ENCODE measurements at regions not wholly inside any gene's neighbourhood (a gene's known extent, or its start where the extent isn't known, plus 50 kb on each side); places are given as distances from the start of the nearest gene placed in this dataset.

DNA sequence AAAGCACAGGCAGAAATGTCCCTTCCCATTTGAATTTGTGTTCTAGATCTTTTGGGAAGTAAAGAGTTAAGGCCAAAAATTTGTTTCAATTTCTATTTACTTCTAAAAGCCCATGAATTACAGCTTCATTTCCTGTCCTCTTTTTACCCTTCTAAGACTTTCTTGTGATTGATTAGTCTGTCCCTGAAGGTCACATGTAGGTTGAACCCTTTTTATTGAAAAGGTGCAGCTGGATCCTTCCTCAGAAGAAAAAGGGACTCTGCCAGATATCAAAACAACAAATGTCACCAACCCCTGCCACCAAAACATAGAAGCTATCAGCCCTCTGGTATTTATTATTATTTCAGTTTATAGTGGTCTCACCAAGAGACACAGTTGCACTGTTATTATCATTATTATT lies 424.9 kb upstream of the DPP6 start:
- intact Hi-C loops (cut with micrococcal nuclease) (no loop called here), dilution Hi-C loops (cut with HindIII; ENCODE audit: low sequenced_read_pairs, unreplicated experiment) (no loop called here), in situ Hi-C loops (cut with MboI; ENCODE audit: low sequenced_read_pairs) (no loop called here)
- no peak overlapping the region for H3K56ac ChIP-seq (ENCODE audit: extremely low read depth, insufficient read depth, low read length)
- no peak for DNase-seq
- no peaks in the 10 kb centered on the region for H4K20me1 ChIP-seq (ENCODE audit: insufficient read depth, low read length)
- H3K4me2 ChIP-seq (ENCODE audit: low read depth, low read length), result no peak overlapping the region
- ATAC-seq (ENCODE audit: low read depth), result no peak
- no peak overlapping the region for H4K8ac ChIP-seq (ENCODE audit: low read depth in 2 of 2, low read length in 2 of 2)
- no peak overlapping the region for H3K14ac ChIP-seq (replicated peaks; ENCODE audit: low read depth, low read length)
- no peaks in the 10 kb centered on the region for H3K36me3 ChIP-seq (ENCODE audit: control insufficient read depth, insufficient read depth, low read length)
- TF ChIP-seq, protein P1, sequence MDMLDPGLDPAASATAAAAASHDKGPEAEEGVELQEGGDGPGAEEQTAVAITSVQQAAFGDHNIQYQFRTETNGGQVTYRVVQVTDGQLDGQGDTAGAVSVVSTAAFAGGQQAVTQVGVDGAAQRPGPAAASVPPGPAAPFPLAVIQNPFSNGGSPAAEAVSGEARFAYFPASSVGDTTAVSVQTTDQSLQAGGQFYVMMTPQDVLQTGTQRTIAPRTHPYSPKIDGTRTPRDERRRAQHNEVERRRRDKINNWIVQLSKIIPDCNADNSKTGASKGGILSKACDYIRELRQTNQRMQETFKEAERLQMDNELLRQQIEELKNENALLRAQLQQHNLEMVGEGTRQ (IDR thresholded peaks at IDR 0.05; ENCODE audit: low read depth, low read length), result no peak
- TF ChIP-seq CEBPB (IDR thresholded peaks at IDR 0.05; ENCODE audit: low read depth, low read length), result no peak
- TF ChIP-seq RFX5 (IDR thresholded peaks at IDR 0.05; ENCODE audit: low read depth, low read length), result no peak
- TF ChIP-seq BHLHE40 (IDR thresholded peaks at IDR 0.05; ENCODE audit: low read depth, low read length), result no peak
- TF ChIP-seq MAZ (IDR thresholded peaks at IDR 0.05; ENCODE audit: borderline replicate concordance, low read depth, low read length), result no peak
- no peak for TF ChIP-seq FOS (IDR thresholded peaks at IDR 0.05; ENCODE audit: low read depth, low read length)
- no peak for TF ChIP-seq MXI1 (IDR thresholded peaks at IDR 0.05; ENCODE audit: borderline replicate concordance, low read depth, low read length)
- TF ChIP-seq MAFK (IDR thresholded peaks at IDR 0.05; ENCODE audit: low read depth, low read length), result no peak
- no peak for TF ChIP-seq RCOR1 (IDR thresholded peaks at IDR 0.05; ENCODE audit: insufficient replicate concordance, low read length)
- TF ChIP-seq, protein P2, sequence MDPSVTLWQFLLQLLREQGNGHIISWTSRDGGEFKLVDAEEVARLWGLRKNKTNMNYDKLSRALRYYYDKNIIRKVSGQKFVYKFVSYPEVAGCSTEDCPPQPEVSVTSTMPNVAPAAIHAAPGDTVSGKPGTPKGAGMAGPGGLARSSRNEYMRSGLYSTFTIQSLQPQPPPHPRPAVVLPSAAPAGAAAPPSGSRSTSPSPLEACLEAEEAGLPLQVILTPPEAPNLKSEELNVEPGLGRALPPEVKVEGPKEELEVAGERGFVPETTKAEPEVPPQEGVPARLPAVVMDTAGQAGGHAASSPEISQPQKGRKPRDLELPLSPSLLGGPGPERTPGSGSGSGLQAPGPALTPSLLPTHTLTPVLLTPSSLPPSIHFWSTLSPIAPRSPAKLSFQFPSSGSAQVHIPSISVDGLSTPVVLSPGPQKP (IDR thresholded peaks at IDR 0.05; ENCODE audit: borderline replicate concordance, low read depth, low read length), result no peak
- TF ChIP-seq NFE2L2 (IDR thresholded peaks at IDR 0.05; ENCODE audit: low read depth, low read length), result no peak
- TF ChIP-seq RAD21 (IDR thresholded peaks at IDR 0.05; ENCODE audit: low read length), result no peak
- TF ChIP-seq, protein P3, sequence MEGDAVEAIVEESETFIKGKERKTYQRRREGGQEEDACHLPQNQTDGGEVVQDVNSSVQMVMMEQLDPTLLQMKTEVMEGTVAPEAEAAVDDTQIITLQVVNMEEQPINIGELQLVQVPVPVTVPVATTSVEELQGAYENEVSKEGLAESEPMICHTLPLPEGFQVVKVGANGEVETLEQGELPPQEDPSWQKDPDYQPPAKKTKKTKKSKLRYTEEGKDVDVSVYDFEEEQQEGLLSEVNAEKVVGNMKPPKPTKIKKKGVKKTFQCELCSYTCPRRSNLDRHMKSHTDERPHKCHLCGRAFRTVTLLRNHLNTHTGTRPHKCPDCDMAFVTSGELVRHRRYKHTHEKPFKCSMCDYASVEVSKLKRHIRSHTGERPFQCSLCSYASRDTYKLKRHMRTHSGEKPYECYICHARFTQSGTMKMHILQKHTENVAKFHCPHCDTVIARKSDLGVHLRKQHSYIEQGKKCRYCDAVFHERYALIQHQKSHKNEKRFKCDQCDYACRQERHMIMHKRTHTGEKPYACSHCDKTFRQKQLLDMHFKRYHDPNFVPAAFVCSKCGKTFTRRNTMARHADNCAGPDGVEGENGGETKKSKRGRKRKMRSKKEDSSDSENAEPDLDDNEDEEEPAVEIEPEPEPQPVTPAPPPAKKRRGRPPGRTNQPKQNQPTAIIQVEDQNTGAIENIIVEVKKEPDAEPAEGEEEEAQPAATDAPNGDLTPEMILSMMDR (conservative IDR thresholded peaks at IDR 0.05; ENCODE audit: low read depth, low read length), result no peak
- no peak for TF ChIP-seq CHD1 (IDR thresholded peaks at IDR 0.05; ENCODE audit: low read depth, low read length)
- TF ChIP-seq SMC3 (IDR thresholded peaks at IDR 0.05; ENCODE audit: low read depth, low read length), result no peak
- TF ChIP-seq POLR2A (IDR thresholded peaks at IDR 0.05; ENCODE audit: low read depth, low read length), result no peak
- H2AK5ac ChIP-seq (ENCODE audit: low read depth, low read length), result no peak overlapping the region
- no peak overlapping the region for H3K9ac ChIP-seq (ENCODE audit: low read depth, low read length)
- H2AK9ac ChIP-seq (replicated peaks; ENCODE audit: low read depth, low read length, poor library complexity), result no peak overlapping the region
- no peaks in the 10 kb centered on the region for H3K4me1 ChIP-seq (ENCODE audit: control insufficient read depth, insufficient read depth, low read length)
- no peaks in the 10 kb centered on the region for H3K9me1 ChIP-seq (ENCODE audit: insufficient read depth, low read length)
- ChIA-PET CTCF (no interaction called here), POLR2A (ENCODE audit: unreplicated experiment) (no interaction called here)
- H3K23ac ChIP-seq (ENCODE audit: low read depth, low read length), result no peak overlapping the region
- H3K27me3 ChIP-seq (ENCODE audit: control insufficient read depth, insufficient read depth, low read length), result no peaks in the 10 kb centered on the region
- BruUV-seq (replicated peaks), result no TSS peak
- H2BK20ac ChIP-seq (ENCODE audit: low read depth, low read length), result no peak overlapping the region
- H3K18ac ChIP-seq (ENCODE audit: low read depth, low read length), result no peak overlapping the region
- no peak overlapping the region for H2BK120ac ChIP-seq (ENCODE audit: low read depth, low read length)
- H4K5ac ChIP-seq (ENCODE audit: low read depth, low read length), result no peak overlapping the region
- no peaks in the 10 kb centered on the region for H3K79me1 ChIP-seq (ENCODE audit: low read depth in 1 of 2, low read length in 2 of 2)
- H4K91ac ChIP-seq (ENCODE audit: insufficient read depth, low read depth, low read length), result no peak overlapping the region
- H3K27ac ChIP-seq (ENCODE audit: insufficient read depth, low read length), result no peak overlapping the region
- no peak overlapping the region for H3K4ac ChIP-seq (ENCODE audit: low read depth, low read length)
- no peak overlapping the region for H2BK5ac ChIP-seq (ENCODE audit: low read depth, low read length, poor library complexity, severe bottlenecking)
- peaks cover 10% of the 10 kb centered on the region for H3K9me3 ChIP-seq (ENCODE audit: control insufficient read depth, insufficient read depth, low read length)
- no peak overlapping the region for H2BK15ac ChIP-seq (ENCODE audit: low read depth, low read length)
- no peak overlapping the region for H3K4me3 ChIP-seq (ENCODE audit: insufficient read depth, low read depth, low read length)
- no peak overlapping the region for H2AFZ ChIP-seq (replicated peaks; ENCODE audit: low read length, poor library complexity)
